IMR-90 (cell line): ENCODE measurements at regions not wholly inside any gene's neighbourhood (a gene's known extent, or its start where the extent isn't known, plus 50 kb on each side); places are given as distances from the start of the nearest gene placed in this dataset.

ENCODE experiments used
- ATAC-seq: fragments of 200-7000 bp; cut with Tn5 transposase; 2 replicates; pipeline ENCODE4 v1.9.1; 2020; ENCODE audit warnings: low read depth, mild to moderate bottlenecking, moderate library complexity
- BruUV-seq: library from RNA; stranded (reverse); fragments of 400-500 nt; replicated peaks from 2 replicates; lab custom pipeline; 2021; lab: Mats Ljungman, UMichigan
- CTCF ChIA-PET: fragments of 300-600 bp; formaldehyde crosslinking; extraction: SDS; loops from one replicate; lab custom pipeline; 2021; ENCODE audit warnings: antibody characterized with exemption; lab: Yijun Ruan, JAX
- POLR2A ChIA-PET: fragments of 300-600 bp; sonication (Branson Sonifier 250); formaldehyde crosslinking; loops from one replicate; lab custom pipeline; 2022; ENCODE audit warnings: antibody characterized with exemption; ENCODE audit not compliant: unreplicated experiment; lab: Charles Lee
- DNase-seq: peaks from one replicate; pipeline ENCODE4 v3.0.0; 2013
- H2AFZ ChIP-seq: replicated peaks from 2 replicates; pipeline ENCODE3; 2013; ENCODE audit warnings: low read length, mild to moderate bottlenecking; ENCODE audit not compliant: poor library complexity
- H2AK5ac ChIP-seq: 2 replicates; pipeline ENCODE4 v1.6.1; 2013; ENCODE audit warnings: low read depth, low read length, inconsistent platforms
- H2AK9ac ChIP-seq: replicated peaks from 2 replicates; pipeline ENCODE3; 2013; ENCODE audit warnings: mild to moderate bottlenecking, low read depth, low read length, moderate library complexity; ENCODE audit not compliant: poor library complexity
- H2BK120ac ChIP-seq: 2 replicates; pipeline ENCODE4 v1.6.1; 2013; ENCODE audit warnings: low read depth, low read length, inconsistent platforms
- H2BK15ac ChIP-seq: 3 replicates; pipeline ENCODE4 v1.6.1; 2013; ENCODE audit warnings: low read depth, low read length, inconsistent platforms
- H2BK20ac ChIP-seq: 2 replicates; pipeline ENCODE4 v1.6.1; 2013; ENCODE audit warnings: low read depth, mild to moderate bottlenecking, inconsistent platforms, low read length, moderate library complexity
- H2BK5ac ChIP-seq: 2 replicates; pipeline ENCODE4 v1.6.1; 2013; ENCODE audit warnings: mild to moderate bottlenecking, low read depth, low read length, inconsistent platforms; ENCODE audit not compliant: poor library complexity, severe bottlenecking
- H3K14ac ChIP-seq: replicated peaks from 2 replicates; pipeline ENCODE4 v1.6.1; 2013; ENCODE audit warnings: low read depth, low read length, inconsistent platforms
- H3K18ac ChIP-seq: 2 replicates; pipeline ENCODE4 v1.6.1; 2013; ENCODE audit warnings: low read depth, low read length, control low read depth
- H3K23ac ChIP-seq: 2 replicates; pipeline ENCODE4 v1.6.1; 2013; ENCODE audit warnings: low read depth, low read length, inconsistent platforms
- H3K27ac ChIP-seq: 2 replicates; pipeline ENCODE4 v1.5.1; 2013; ENCODE audit warnings: mild to moderate bottlenecking, control low read depth, low read length; ENCODE audit not compliant: insufficient read depth
- H3K27me3 ChIP-seq: 2 replicates; pipeline ENCODE4 v1.6.1; 2013; ENCODE audit warnings: low read length; ENCODE audit not compliant: control insufficient read depth, insufficient read depth
- H3K36me3 ChIP-seq: 2 replicates; pipeline ENCODE4 v1.6.1; 2013; ENCODE audit warnings: low read length, mixed read lengths; ENCODE audit not compliant: control insufficient read depth, insufficient read depth
- H3K4ac ChIP-seq: 2 replicates; pipeline ENCODE4 v1.6.1; 2013; ENCODE audit warnings: low read depth, low read length, inconsistent platforms
- H3K4me1 ChIP-seq: 2 replicates; pipeline ENCODE4 v1.6.1; 2013; ENCODE audit warnings: low read length, mixed read lengths; ENCODE audit not compliant: control insufficient read depth, insufficient read depth
- H3K4me2 ChIP-seq: 2 replicates; pipeline ENCODE4 v1.6.1; 2013; ENCODE audit warnings: low read depth, mild to moderate bottlenecking, control low read depth, low read length, moderate library complexity
- H3K4me3 ChIP-seq: 2 replicates; pipeline ENCODE4 v1.5.1; 2013; ENCODE audit warnings: low read depth, mild to moderate bottlenecking, control low read depth, low read length, moderate library complexity; ENCODE audit not compliant: insufficient read depth
- H3K56ac ChIP-seq: 2 replicates; pipeline ENCODE4 v1.6.1; 2013; ENCODE audit warnings: low read length, inconsistent platforms; ENCODE audit not compliant: insufficient read depth; ENCODE audit errors: extremely low read depth
- H3K79me1 ChIP-seq, 2 experiments: 2 replicates each; pipeline ENCODE4 v1.6.1; 2013; ENCODE audit warnings: low read length in 2 of 2, inconsistent platforms in 1 of 2, low read depth in 1 of 2
- H3K9ac ChIP-seq: 2 replicates; pipeline ENCODE4 v1.6.1; 2013; ENCODE audit warnings: low read depth, low read length, control low read depth
- H3K9me1 ChIP-seq: 2 replicates; pipeline ENCODE4 v1.6.1; 2013; ENCODE audit warnings: low read length, inconsistent platforms; ENCODE audit not compliant: insufficient read depth
- H3K9me3 ChIP-seq: 2 replicates; pipeline ENCODE4 v1.6.1; 2013; ENCODE audit warnings: low read length; ENCODE audit not compliant: control insufficient read depth, insufficient read depth
- H4K20me1 ChIP-seq: 2 replicates; pipeline ENCODE4 v1.6.1; 2013; ENCODE audit warnings: low read length, inconsistent platforms; ENCODE audit not compliant: insufficient read depth
- H4K5ac ChIP-seq: 2 replicates; pipeline ENCODE4 v1.6.1; 2013; ENCODE audit warnings: mild to moderate bottlenecking, low read depth, low read length, control low read depth
- H4K8ac ChIP-seq, 2 experiments: 2 replicates each; pipeline ENCODE4 v1.6.1; 2013; ENCODE audit warnings: low read depth in 2 of 2, low read length in 2 of 2, control low read depth in 1 of 2, inconsistent platforms in 1 of 2
- H4K91ac ChIP-seq: 2 replicates; pipeline ENCODE4 v1.6.1; 2013; ENCODE audit warnings: low read depth, low read length, inconsistent platforms; ENCODE audit not compliant: insufficient read depth
- BHLHE40 ChIP-seq: fragments of 150-350 bp; IDR thresholded peaks from 2 replicates; pipeline ENCODE4 v1.6.1; 2016; ENCODE audit warnings: mild to moderate bottlenecking, low read depth, low read length
- CEBPB ChIP-seq: IDR thresholded peaks from 2 replicates; pipeline ENCODE4 v1.6.1; 2012; ENCODE audit warnings: low read depth, low read length, improper control_type of control experiment
- CHD1 ChIP-seq: IDR thresholded peaks from 2 replicates; pipeline ENCODE4 v1.6.1; 2012; ENCODE audit warnings: low read depth, low read length, improper control_type of control experiment
- FOS ChIP-seq: fragments of 150-350 bp; IDR thresholded peaks from 2 replicates; pipeline ENCODE4 v1.6.1; 2016; ENCODE audit warnings: low read depth, low read length
- MAFK ChIP-seq: IDR thresholded peaks from 2 replicates; pipeline ENCODE4 v1.6.1; 2012; ENCODE audit warnings: low read depth, low read length, improper control_type of control experiment
- MAZ ChIP-seq: IDR thresholded peaks from 2 replicates; pipeline ENCODE4 v1.6.1; 2012; ENCODE audit warnings: low read depth, mild to moderate bottlenecking, low read length, improper control_type of control experiment, moderate library complexity, borderline replicate concordance
- MXI1 ChIP-seq: IDR thresholded peaks from 2 replicates; pipeline ENCODE4 v1.6.1; 2012; ENCODE audit warnings: low read depth, mild to moderate bottlenecking, low read length, moderate library complexity, borderline replicate concordance
- NFE2L2 ChIP-seq: fragments of 150-350 bp; IDR thresholded peaks from 2 replicates; pipeline ENCODE4 v1.6.1; 2016; ENCODE audit warnings: low read depth, mild to moderate bottlenecking, low read length
- RAD21 ChIP-seq: IDR thresholded peaks from 2 replicates; pipeline ENCODE4 v1.6.1; 2012; ENCODE audit warnings: low read length, improper control_type of control experiment
- RCOR1 ChIP-seq: IDR thresholded peaks from 2 replicates; pipeline ENCODE4 v1.6.1; 2012; ENCODE audit warnings: mild to moderate bottlenecking, low read length, improper control_type of control experiment; ENCODE audit not compliant: insufficient replicate concordance
- RFX5 ChIP-seq: IDR thresholded peaks from 2 replicates; pipeline ENCODE4 v1.8.0; 2012; ENCODE audit warnings: low read depth, mild to moderate bottlenecking, low read length, moderate library complexity
- SMC3 ChIP-seq: fragments of 150-350 bp; IDR thresholded peaks from 2 replicates; pipeline ENCODE4 v1.6.1; 2016; ENCODE audit warnings: low read depth, mild to moderate bottlenecking, antibody characterized with exemption, low read length, moderate library complexity
- WGBS, 2 experiments: methylation state at CpG; one replicate each; pipeline versions ENCODE4 v1.1.5 to v1.1.7; 2013; ENCODE audit warnings: missing lambda C conversion rate in 2 of 2; ENCODE audit not compliant: insufficient read length in 1 of 2; ENCODE audit errors: extremely low coverage in 2 of 2; 5-methylcytosine and 5-hydroxymethylcytosine counted together
- dilution Hi-C: fragments of 300-500 bp; cut with HindIII; formaldehyde crosslinking; loops from one replicate; pipeline ENCODE4 v1.14.3; 2018; ENCODE audit warnings: low sequenced_read_pairs; ENCODE audit not compliant: unreplicated experiment
- in situ Hi-C: fragments of 300-500 bp; cut with MboI; formaldehyde crosslinking; loops from 3 replicates; pipeline ENCODE4 v1.14.3; 2019; ENCODE audit warnings: low sequenced_read_pairs, inconsistent platforms, mixed read lengths
- intact Hi-C: fragments of 100-400 bp; cut with micrococcal nuclease; formaldehyde crosslinking; loops from 2 replicates; pipeline ENCODE4 v1.10.0; 2022
- TF ChIP-seq, protein P1 (sequence below): fragments of 150-350 bp; IDR thresholded peaks from 2 replicates; pipeline ENCODE4 v1.6.1; 2016; ENCODE audit warnings: low read depth, mild to moderate bottlenecking, low read length, moderate library complexity, borderline replicate concordance
- TF ChIP-seq, protein P2 (sequence below): conservative IDR thresholded peaks from 2 replicates; pipeline ENCODE4 v1.5.1; 2012; ENCODE audit warnings: mild to moderate bottlenecking, low read depth, low read length, improper control_type of control experiment
- TF ChIP-seq, protein P3 (sequence below): fragments of 150-350 bp; IDR thresholded peaks from 2 replicates; pipeline ENCODE4 v1.6.1; 2017; ENCODE audit warnings: mild to moderate bottlenecking, antibody characterized with exemption, low read length, low read depth

DNA sequence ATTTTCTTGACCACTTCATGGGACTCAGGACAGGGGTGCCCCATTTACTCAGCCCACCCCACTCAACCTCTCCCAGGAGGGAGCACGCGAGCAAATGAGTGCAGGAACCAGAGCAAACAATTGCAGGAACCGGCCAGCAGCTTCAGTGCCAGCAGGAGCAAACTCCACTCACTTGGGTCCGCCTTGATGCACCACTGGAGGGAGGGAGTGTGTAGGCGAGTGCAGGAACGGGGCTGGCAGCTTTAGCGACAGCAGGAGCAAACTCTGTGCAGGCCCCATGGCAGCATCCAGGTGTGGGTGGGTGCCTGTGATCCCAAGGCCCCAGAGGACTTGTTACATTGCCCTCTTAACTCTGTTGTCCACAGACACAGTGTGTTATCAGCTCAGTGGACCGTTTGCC lies 1667.3 kb upstream of the CELF4 start:
- Histone ChIP-seq H3K4me2 (no peak overlapping the region), H3K9me1 (no peaks in the 10 kb centered on the region), H2AFZ (no peak overlapping the region), H3K36me3 (no peaks in the 10 kb centered on the region), H3K4me3 (no peak overlapping the region), H3K4me1 (no peaks in the 10 kb centered on the region), H4K91ac (no peak overlapping the region), H2BK20ac (no peak overlapping the region), H3K23ac (no peak overlapping the region), H3K14ac (no peak overlapping the region), H3K4ac (no peak overlapping the region), H3K79me1 (no peaks in the 10 kb centered on the region), H3K9me3 (peaks cover 6% of the 10 kb centered on the region; the same call in 1 of the 2 replicates), H2AK5ac (no peak overlapping the region), H2BK5ac (no peak overlapping the region), H3K27me3 (no peaks in the 10 kb centered on the region), H3K56ac (no peak overlapping the region), H2AK9ac (no peak overlapping the region), H4K20me1 (no peaks in the 10 kb centered on the region), H3K27ac (no peak overlapping the region), H4K8ac (no peak overlapping the region), H3K18ac (no peak overlapping the region), H4K5ac (no peak overlapping the region), H3K9ac (no peak overlapping the region), H2BK120ac (no peak overlapping the region), H2BK15ac (no peak overlapping the region)
- intact Hi-C loops (no loop called here), in situ Hi-C loops (no loop called here), dilution Hi-C loops (no loop called here)
- TF ChIP-seq MAZ (no peak), RFX5 (no peak), CHD1 (no peak), NFE2L2 (no peak), SMC3 (no peak), MXI1 (no peak), CEBPB (no peak), FOS (no peak), RAD21 (no peak), RCOR1 (no peak), BHLHE40 (no peak), MAFK (no peak)
- TF ChIP-seq, protein P1, sequence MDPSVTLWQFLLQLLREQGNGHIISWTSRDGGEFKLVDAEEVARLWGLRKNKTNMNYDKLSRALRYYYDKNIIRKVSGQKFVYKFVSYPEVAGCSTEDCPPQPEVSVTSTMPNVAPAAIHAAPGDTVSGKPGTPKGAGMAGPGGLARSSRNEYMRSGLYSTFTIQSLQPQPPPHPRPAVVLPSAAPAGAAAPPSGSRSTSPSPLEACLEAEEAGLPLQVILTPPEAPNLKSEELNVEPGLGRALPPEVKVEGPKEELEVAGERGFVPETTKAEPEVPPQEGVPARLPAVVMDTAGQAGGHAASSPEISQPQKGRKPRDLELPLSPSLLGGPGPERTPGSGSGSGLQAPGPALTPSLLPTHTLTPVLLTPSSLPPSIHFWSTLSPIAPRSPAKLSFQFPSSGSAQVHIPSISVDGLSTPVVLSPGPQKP = no peak
- TF ChIP-seq, protein P2, sequence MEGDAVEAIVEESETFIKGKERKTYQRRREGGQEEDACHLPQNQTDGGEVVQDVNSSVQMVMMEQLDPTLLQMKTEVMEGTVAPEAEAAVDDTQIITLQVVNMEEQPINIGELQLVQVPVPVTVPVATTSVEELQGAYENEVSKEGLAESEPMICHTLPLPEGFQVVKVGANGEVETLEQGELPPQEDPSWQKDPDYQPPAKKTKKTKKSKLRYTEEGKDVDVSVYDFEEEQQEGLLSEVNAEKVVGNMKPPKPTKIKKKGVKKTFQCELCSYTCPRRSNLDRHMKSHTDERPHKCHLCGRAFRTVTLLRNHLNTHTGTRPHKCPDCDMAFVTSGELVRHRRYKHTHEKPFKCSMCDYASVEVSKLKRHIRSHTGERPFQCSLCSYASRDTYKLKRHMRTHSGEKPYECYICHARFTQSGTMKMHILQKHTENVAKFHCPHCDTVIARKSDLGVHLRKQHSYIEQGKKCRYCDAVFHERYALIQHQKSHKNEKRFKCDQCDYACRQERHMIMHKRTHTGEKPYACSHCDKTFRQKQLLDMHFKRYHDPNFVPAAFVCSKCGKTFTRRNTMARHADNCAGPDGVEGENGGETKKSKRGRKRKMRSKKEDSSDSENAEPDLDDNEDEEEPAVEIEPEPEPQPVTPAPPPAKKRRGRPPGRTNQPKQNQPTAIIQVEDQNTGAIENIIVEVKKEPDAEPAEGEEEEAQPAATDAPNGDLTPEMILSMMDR = no peak
- TF ChIP-seq, protein P3, sequence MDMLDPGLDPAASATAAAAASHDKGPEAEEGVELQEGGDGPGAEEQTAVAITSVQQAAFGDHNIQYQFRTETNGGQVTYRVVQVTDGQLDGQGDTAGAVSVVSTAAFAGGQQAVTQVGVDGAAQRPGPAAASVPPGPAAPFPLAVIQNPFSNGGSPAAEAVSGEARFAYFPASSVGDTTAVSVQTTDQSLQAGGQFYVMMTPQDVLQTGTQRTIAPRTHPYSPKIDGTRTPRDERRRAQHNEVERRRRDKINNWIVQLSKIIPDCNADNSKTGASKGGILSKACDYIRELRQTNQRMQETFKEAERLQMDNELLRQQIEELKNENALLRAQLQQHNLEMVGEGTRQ = no peak
- DNase-seq (no peak), ATAC-seq (no peak)
- no CpG with 5 or more reads among the region's 8 CpGs for WGBS, 2 experiments
- BruUV-seq = no TSS peak
- CTCF ChIA-PET = no interaction called here
- POLR2A ChIA-PET = no interaction called here
